HUES6 (cell line): ENCODE measurements at regions not wholly inside any gene's neighbourhood (a gene's known extent, or its start where the extent isn't known, plus 50 kb on each side); places are given as distances from the start of the nearest gene placed in this dataset.

Experiments
- H3K27ac ChIP-seq: 2 replicates; pipeline ENCODE4 v1.7.0; 2013; ENCODE audit warnings: low read depth, mild to moderate bottlenecking, low read length, inconsistent platforms
- H3K27me3 ChIP-seq: 2 replicates; pipeline ENCODE4 v1.6.1; 2013; ENCODE audit warnings: low read length; ENCODE audit not compliant: control insufficient read depth, insufficient read depth
- H3K36me3 ChIP-seq: 2 replicates; pipeline ENCODE4 v1.6.1; 2013; ENCODE audit warnings: low read length; ENCODE audit not compliant: control insufficient read depth, insufficient read depth
- H3K4me1 ChIP-seq: 2 replicates; pipeline ENCODE4 v1.6.1; 2013; ENCODE audit warnings: low read length; ENCODE audit not compliant: control insufficient read depth, insufficient read depth
- H3K4me3 ChIP-seq: 2 replicates; pipeline ENCODE4 v1.5.1; 2013; ENCODE audit warnings: low read depth, low read length
- H3K9ac ChIP-seq: one replicate; pipeline ENCODE4 v1.6.1; 2013; ENCODE audit warnings: mild to moderate bottlenecking, low read length
- H3K9me3 ChIP-seq: 2 replicates; pipeline ENCODE4 v1.6.1; 2013; ENCODE audit warnings: low read depth, low read length; ENCODE audit not compliant: control insufficient read depth, insufficient read depth

DNA sequence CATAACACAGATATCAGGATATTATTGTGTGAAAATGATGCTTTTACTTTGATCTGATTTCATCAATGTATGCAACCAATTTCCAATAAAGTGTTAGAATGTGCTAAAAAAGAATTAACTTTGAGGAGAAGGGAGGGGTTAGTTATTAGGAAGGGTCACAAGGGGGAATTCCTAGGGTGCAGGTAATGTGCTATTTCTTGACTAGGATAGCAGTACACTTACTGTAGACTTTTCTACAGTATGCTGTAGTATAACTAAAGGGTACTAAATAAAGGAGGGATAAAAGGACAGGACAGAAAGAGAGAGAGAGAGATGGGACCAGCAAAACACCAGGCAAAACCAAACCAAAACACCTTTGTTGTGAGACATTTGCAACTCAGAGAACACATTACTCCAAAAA lies 121.4 kb upstream of the RAP1B start:
- H3K9ac ChIP-seq, result no peak overlapping the region

GRCh38 chr12:68490476-68490875 lies 120.2 kb upstream of the RAP1B start:
- Histone ChIP-seq H3K9ac (no peak overlapping the region), H3K4me1 (0 out of 2 replicates have a peak, but pooled peaks cover 4% of the 10 kb centered on the region), H3K36me3 (no peaks in the 10 kb centered on the region), H3K4me3 (no peak overlapping the region), H3K27me3 (no peaks in the 10 kb centered on the region), H3K27ac (no peak overlapping the region), H3K9me3 (no peaks in the 10 kb centered on the region)

More for the DNA sequence above, 121.4 kb upstream of the RAP1B start:
- Histone ChIP-seq H3K27me3 (no peaks in the 10 kb centered on the region), H3K36me3 (no peaks in the 10 kb centered on the region), H3K4me3 (no peak overlapping the region), H3K4me1 (0 out of 2 replicates have a peak, but pooled peaks cover 4% of the 10 kb centered on the region), H3K27ac (no peak overlapping the region), H3K9me3 (no peaks in the 10 kb centered on the region)

GRCh38 chr12:68491204-68491960 lies 119.3 kb upstream of the RAP1B start:
- no peak overlapping the region for H3K27ac ChIP-seq
- H3K9me3 ChIP-seq, result no peaks in the 10 kb centered on the region
- H3K36me3 ChIP-seq, result no peaks in the 10 kb centered on the region
- H3K9ac ChIP-seq, result no peak overlapping the region
- no peak overlapping the region for H3K4me3 ChIP-seq
- no peaks in the 10 kb centered on the region for H3K27me3 ChIP-seq
- 0 out of 2 replicates have a peak, but pooled peaks cover 4% of the 10 kb centered on the region for H3K4me1 ChIP-seq

DNA sequence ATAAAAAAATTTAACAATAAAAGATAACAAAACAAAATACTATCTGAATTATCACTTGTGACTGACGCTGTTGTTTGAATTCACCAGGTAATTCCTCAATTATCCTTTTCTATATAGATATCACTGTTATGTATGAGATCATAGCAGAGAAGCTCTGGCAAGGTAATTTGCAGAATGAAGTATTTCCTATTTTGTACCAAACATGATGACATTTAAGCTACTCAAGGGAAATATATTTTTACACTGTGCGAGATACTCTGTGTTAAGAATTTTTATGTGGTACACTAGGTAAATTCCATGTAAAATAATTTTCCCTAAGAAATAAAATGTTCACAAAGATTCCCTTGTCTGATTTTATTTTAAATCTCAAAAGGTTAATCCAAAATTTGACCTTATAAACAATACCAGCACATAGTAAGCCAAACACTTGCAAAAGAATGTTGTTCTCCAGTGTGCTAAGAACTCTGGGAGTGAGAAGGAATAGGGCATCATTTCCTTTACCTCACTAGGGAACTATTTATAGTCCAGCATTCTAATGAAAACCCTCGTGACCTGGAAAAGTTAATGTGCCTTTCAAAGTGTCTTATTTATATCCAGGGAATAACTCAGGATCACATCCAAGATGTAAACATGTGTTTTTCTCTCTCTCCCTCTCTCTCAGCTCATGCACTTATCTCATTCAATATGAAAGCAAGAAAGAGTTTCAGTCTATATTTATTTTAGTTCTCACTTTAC lies 115.2 kb upstream of the RAP1B start:
- Histone ChIP-seq H3K9me3 (no peaks in the 10 kb centered on the region), H3K4me3 (no peak overlapping the region), H3K36me3 (no peaks in the 10 kb centered on the region), H3K27ac (no peak overlapping the region), H3K4me1 (no peaks in the 10 kb centered on the region), H3K9ac (no peak overlapping the region), H3K27me3 (no peaks in the 10 kb centered on the region)

DNA sequence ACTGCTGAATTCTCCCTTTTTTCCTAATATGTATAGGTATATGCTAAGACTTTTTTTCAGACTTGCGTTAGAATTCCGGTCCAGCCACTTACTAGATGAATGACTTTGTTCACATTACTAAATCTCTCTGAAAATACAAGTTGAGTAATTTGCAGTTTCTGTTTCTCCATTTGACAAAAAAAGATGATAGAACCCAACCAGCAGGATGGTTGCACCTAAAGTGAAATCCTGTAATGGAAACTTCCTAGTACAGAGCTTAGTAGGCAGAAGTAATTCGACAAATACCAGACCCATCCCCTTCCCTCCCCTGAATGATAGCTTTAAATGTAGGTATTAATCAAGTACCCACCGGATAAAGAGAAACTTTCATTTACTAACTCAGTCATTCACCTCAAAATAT lies 113.6 kb upstream of the RAP1B start:
- H3K9ac ChIP-seq, result no peak overlapping the region
- H3K36me3 ChIP-seq, result no peaks in the 10 kb centered on the region
- no peak overlapping the region for H3K27ac ChIP-seq
- no peaks in the 10 kb centered on the region for H3K4me1 ChIP-seq
- H3K4me3 ChIP-seq, result no peak overlapping the region
- no peaks in the 10 kb centered on the region for H3K27me3 ChIP-seq
- H3K9me3 ChIP-seq, result no peaks in the 10 kb centered on the region

DNA sequence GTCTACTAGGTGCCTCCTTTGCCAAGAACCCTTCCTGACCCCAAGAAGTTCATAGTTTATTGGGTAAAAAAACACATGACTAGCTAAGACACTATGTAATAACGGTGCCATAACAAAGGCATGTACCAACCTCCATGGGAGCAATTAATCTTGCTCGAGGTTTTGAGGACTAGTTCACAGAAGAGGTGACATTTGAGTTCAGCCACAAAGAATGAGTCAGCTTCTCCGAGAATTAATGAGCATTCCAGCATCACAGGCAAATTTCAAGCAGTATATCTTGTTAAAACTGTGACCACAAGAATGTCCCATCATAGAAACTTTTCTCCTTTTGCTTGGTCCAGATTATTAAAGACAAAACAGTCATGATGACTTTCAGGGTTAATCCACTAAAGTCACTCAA lies 113.0 kb upstream of the RAP1B start:
- Histone ChIP-seq H3K4me1 (no peaks in the 10 kb centered on the region), H3K4me3 (no peak overlapping the region), H3K9me3 (no peaks in the 10 kb centered on the region), H3K27me3 (no peaks in the 10 kb centered on the region), H3K9ac (no peak overlapping the region), H3K27ac (no peak overlapping the region), H3K36me3 (no peaks in the 10 kb centered on the region)

GRCh38 chr12:68498736-68499135 lies 112.0 kb upstream of the RAP1B start:
- Histone ChIP-seq H3K36me3 (no peaks in the 10 kb centered on the region), H3K4me1 (no peaks in the 10 kb centered on the region), H3K9ac (no peak overlapping the region), H3K27ac (no peak overlapping the region), H3K9me3 (no peaks in the 10 kb centered on the region), H3K4me3 (no peak overlapping the region), H3K27me3 (no peaks in the 10 kb centered on the region)

DNA sequence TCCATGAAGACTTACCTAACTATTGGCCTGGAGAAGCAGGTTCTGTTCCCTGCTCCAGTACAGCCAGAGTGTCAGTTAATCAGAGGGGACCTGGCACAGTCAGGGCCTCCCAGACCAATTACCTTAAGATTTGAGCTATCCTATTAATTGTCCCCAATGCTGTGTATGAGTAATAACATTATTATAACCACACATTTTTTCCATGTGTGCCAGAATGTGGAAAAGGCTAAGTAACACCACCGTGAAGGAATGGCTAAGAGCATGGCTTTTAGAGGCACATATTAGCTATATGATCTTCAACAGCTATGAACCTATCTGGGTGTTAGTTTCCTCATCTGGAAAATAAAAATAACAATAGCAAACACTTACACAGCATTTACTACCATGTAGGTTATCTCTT lies 111.1 kb upstream of the RAP1B start:
- Histone ChIP-seq H3K27ac (no peak overlapping the region), H3K4me3 (no peak overlapping the region), H3K4me1 (no peaks in the 10 kb centered on the region), H3K36me3 (no peaks in the 10 kb centered on the region), H3K9me3 (no peaks in the 10 kb centered on the region), H3K27me3 (no peaks in the 10 kb centered on the region), H3K9ac (no peak overlapping the region)

DNA sequence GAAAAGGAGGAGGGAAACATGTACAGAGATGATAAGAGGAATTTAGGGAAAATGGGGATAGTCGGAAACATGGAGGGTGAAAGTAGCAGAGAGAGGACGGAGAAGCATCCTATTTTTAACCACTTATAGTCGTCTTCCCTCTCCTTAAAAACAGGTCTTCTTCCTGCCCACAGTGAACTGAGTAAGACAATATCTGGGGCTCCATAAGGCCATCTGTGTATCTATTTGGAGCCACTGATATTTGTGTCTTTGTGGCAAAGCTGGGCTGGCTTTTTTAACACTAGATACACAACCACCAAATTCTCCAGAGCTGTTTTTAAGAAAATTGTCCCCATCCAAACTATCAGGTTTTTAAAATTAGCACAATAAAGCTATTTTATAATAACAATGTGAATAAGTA lies 109.5 kb upstream of the RAP1B start:
- Histone ChIP-seq H3K9me3 (no peaks in the 10 kb centered on the region), H3K27ac (no peak overlapping the region), H3K4me3 (no peak overlapping the region), H3K9ac (no peak overlapping the region), H3K36me3 (no peaks in the 10 kb centered on the region), H3K4me1 (no peaks in the 10 kb centered on the region), H3K27me3 (no peaks in the 10 kb centered on the region)

- Histone ChIP-seq H3K4me3 (no peak overlapping the region), H3K9ac (no peak overlapping the region), H3K36me3 (no peaks in the 10 kb centered on the region), H3K9me3 (no peaks in the 10 kb centered on the region), H3K4me1 (no peaks in the 10 kb centered on the region), H3K27ac (no peak overlapping the region), H3K27me3 (no peaks in the 10 kb centered on the region)
These were observed 104.7 kb upstream of the RAP1B start for GRCh38 chr12:68505970-68506369.

- H3K27ac ChIP-seq, result no peak overlapping the region
These were observed 104.1 kb upstream of the RAP1B start for GRCh38 chr12:68506619-68507018.

More at GRCh38 chr12:68506619-68507018, 104.1 kb upstream of the RAP1B start:
- no peaks in the 10 kb centered on the region for H3K4me1 ChIP-seq
- H3K36me3 ChIP-seq, result no peaks in the 10 kb centered on the region
- H3K27me3 ChIP-seq, result no peaks in the 10 kb centered on the region
- no peak overlapping the region for H3K9ac ChIP-seq
- no peaks in the 10 kb centered on the region for H3K9me3 ChIP-seq
- H3K4me3 ChIP-seq, result no peak overlapping the region
